HG03159 (cell line): ENCODE measurements at regions not wholly inside any gene's neighbourhood (a gene's known extent, or its start where the extent isn't known, plus 50 kb on each side); places are given as distances from the start of the nearest gene placed in this dataset.
"Not testable (repeated sequence)": the region's sequence is repeated elsewhere in the genome, so short reads cannot be mapped to it uniquely, and the experiment has no call there.

ENCODE experiments used
- ATAC-seq: cut with Tn5 transposase; IDR thresholded peaks from one replicate; pipeline ENCODE4 v1.9.1; 2021; ENCODE audit warnings: mild to moderate bottlenecking, moderate library complexity; ENCODE audit not compliant: unreplicated experiment

- ATAC-seq, result no peak
Observed at GRCh38 chr12:75710361-75711069, 199.1 kb upstream of the KRR1 start.

- ATAC-seq, result no peak
Observed at GRCh38 chr12:75709503-75709902, 198.1 kb upstream of the KRR1 start.

- ATAC-seq, result no peak
Observed at GRCh38 chr12:75708802-75709201, 197.4 kb upstream of the KRR1 start.

GRCh38 chr12:75707983-75708382 is 196.6 kb upstream of the KRR1 start:
- no peak for ATAC-seq

- no peak for ATAC-seq
Observed at GRCh38 chr12:75706786-75707605, 195.6 kb upstream of the KRR1 start.

GRCh38 chr12:75705749-75706711 is 194.6 kb upstream of the KRR1 start:
- no peak for ATAC-seq

- ATAC-seq, result no peak
Observed at GRCh38 chr12:75704664-75705063, 193.3 kb upstream of the KRR1 start.

GRCh38 chr12:75704208-75704607 is 192.8 kb upstream of the KRR1 start:
- no peak for ATAC-seq

GRCh38 chr12:75703131-75703530 is 191.7 kb upstream of the KRR1 start:
- ATAC-seq, result no peak

GRCh38 chr12:75702477-75703093 is 191.2 kb upstream of the KRR1 start:
- ATAC-seq, result no peak

GRCh38 chr12:75701859-75702258 is 190.4 kb upstream of the KRR1 start:
- no peak for ATAC-seq

- no peak for ATAC-seq
Observed at GRCh38 chr12:75699728-75700496, 188.5 kb upstream of the KRR1 start.

- ATAC-seq, result no peak
Observed at GRCh38 chr12:75699251-75699650, 187.8 kb upstream of the KRR1 start.

- no peak for ATAC-seq
Observed at GRCh38 chr12:75698052-75698451, 186.6 kb upstream of the KRR1 start.

- ATAC-seq, result no peak
Observed at GRCh38 chr12:75695926-75696325, 184.5 kb upstream of the KRR1 start.

GRCh38 chr12:75694534-75695268 is 183.3 kb upstream of the KRR1 start:
- ATAC-seq, result no peak

- ATAC-seq, result no peak
Observed at GRCh38 chr12:75692876-75693275, 181.5 kb upstream of the KRR1 start.

GRCh38 chr12:75690296-75690955 is 179.0 kb upstream of the KRR1 start:
- no peak for ATAC-seq

- ATAC-seq, result not testable (repeated sequence)
Observed at GRCh38 chr12:75686233-75686632, 174.8 kb upstream of the KRR1 start.
